NT2/D1 (cell line): ENCODE measurements at regions not wholly inside any gene's neighbourhood (a gene's known extent, or its start where the extent isn't known, plus 50 kb on each side); places are given as distances from the start of the nearest gene placed in this dataset.

Source experiments
- DNase-seq: peaks from one replicate; pipeline ENCODE4 v3.0.0-alpha.2; 2011; ENCODE audit warnings: low read depth, low spot score
- H3K27me3 ChIP-seq: 2 replicates; pipeline ENCODE4 v1.6.0; 2011; ENCODE audit warnings: mild to moderate bottlenecking; ENCODE audit not compliant: insufficient read length, insufficient read depth
- H3K36me3 ChIP-seq: 2 replicates; pipeline ENCODE4 v1.6.1; 2011; ENCODE audit warnings: mild to moderate bottlenecking, low read length, mixed read lengths; ENCODE audit not compliant: insufficient read depth, insufficient read length
- H3K4me1 ChIP-seq: 2 replicates; pipeline ENCODE4 v1.5.1; 2011; ENCODE audit not compliant: insufficient read depth, insufficient read length
- H3K4me3 ChIP-seq: 2 replicates; pipeline ENCODE4 v1.5.1; 2011; ENCODE audit warnings: low read depth; ENCODE audit not compliant: insufficient read length
- H3K9ac ChIP-seq: 2 replicates; pipeline ENCODE4 v1.6.0; 2011; ENCODE audit warnings: low read depth; ENCODE audit not compliant: insufficient read length
- H3K9me3 ChIP-seq: 2 replicates; pipeline ENCODE4 v1.5.1; 2011; ENCODE audit warnings: mild to moderate bottlenecking, low read length; ENCODE audit not compliant: insufficient read depth
- SUZ12 ChIP-seq: IDR thresholded peaks from 2 replicates; pipeline ENCODE4 v1.6.1; 2011; ENCODE audit not compliant: insufficient read length, insufficient read depth; ENCODE audit errors: extremely low read depth
- YY1 ChIP-seq: IDR thresholded peaks from 2 replicates; pipeline ENCODE4 v1.6.1; 2011; ENCODE audit not compliant: insufficient read length, insufficient read depth
- ZNF274 ChIP-seq: IDR thresholded peaks from 2 replicates; pipeline ENCODE4 v1.6.1; 2011; ENCODE audit warnings: mild to moderate bottlenecking, low read depth, low read length

DNA sequence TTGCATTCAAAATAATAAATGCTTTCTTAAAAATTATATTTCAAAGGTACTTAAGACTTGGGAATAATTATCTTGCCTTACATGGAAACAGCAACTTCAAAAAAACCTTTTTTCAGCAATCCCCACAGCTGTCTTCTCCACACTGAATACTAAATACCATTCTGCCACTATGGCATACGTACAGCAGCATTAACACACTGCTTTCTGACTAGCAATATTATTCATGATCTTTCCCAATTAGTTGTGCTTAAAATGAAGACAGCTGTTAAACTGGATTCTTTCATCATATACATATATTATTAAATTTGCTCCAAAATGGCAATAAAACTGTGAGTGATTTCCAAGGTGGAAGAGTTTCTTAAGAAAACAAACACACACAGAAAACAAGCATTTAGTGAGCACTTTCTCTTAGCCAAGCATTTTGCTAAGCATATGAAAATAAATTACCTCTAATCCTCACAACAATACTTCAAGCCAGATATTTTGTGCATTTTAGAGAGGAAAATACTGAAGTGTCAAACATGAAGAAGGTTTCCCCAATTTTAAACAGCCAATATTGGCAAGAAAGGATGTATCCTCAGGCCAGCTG is 609.5 kb downstream of the SLITRK1 start:
- no peaks in the 10 kb centered on the region for H3K36me3 ChIP-seq
- no peaks in the 10 kb centered on the region for H3K9me3 ChIP-seq
- TF ChIP-seq YY1 (no peak), SUZ12 (no peak), ZNF274 (no peak)
- H3K27me3 ChIP-seq, result no peaks in the 10 kb centered on the region
- no peak overlapping the region for H3K4me3 ChIP-seq
- H3K9ac ChIP-seq, result no peak overlapping the region
- H3K4me1 ChIP-seq, result no peaks in the 10 kb centered on the region
- DNase-seq, result no peak

DNA sequence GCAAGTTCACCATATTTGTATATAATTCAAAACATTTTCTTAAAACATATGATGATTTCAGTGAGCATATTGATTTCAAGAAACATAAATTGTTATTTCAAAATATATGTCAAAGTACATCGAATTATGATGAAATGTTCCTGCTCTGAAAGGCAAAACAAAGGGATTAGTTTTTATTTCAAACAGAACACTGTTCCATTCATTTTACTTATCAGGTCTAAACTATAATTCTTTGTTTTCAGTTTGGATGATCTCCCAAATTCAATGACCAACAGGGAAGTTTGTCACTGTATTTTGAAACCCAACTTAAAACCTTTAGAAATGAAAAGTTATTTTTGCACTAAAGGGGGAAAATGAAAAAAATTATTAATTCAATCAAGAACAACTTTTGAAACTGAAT is 610.2 kb downstream of the SLITRK1 start:
- no peak for DNase-seq
- TF ChIP-seq ZNF274 (no peak), SUZ12 (no peak), YY1 (no peak)
- no peaks in the 10 kb centered on the region for H3K27me3 ChIP-seq

DNA sequence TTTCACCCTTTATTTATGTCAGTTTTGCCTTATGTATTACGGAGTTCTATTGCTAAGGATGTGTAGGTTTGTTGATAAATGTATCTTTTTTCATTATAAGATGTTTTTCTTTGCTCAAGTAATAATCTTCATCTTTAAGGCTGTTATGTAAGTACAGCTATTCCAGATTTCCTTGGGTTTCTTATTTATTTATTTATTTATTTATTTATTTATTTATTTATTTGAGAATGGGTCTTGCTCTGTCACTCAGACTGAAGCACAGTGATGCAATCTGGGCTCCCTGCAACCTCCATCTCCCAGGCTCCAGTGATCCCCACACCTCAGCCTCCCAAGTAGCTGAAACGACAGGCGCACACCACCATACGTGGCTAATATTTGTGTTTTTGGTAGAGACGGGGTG is 617.0 kb downstream of the SLITRK1 start:
- no peak for TF ChIP-seq SUZ12
- TF ChIP-seq ZNF274, result no peak
- no peak for TF ChIP-seq YY1
- H3K9me3 ChIP-seq, result no peaks in the 10 kb centered on the region
- no peaks in the 10 kb centered on the region for H3K36me3 ChIP-seq
- DNase-seq, result no peak
- no peaks in the 10 kb centered on the region for H3K27me3 ChIP-seq
- no peaks in the 10 kb centered on the region for H3K4me1 ChIP-seq
- H3K9ac ChIP-seq, result no peak overlapping the region
- H3K4me3 ChIP-seq, result no peak overlapping the region

More for the DNA sequence above, 610.2 kb downstream of the SLITRK1 start:
- Histone ChIP-seq H3K4me1 (no peaks in the 10 kb centered on the region), H3K36me3 (no peaks in the 10 kb centered on the region), H3K9me3 (no peaks in the 10 kb centered on the region), H3K4me3 (no peak overlapping the region), H3K9ac (no peak overlapping the region)

DNA sequence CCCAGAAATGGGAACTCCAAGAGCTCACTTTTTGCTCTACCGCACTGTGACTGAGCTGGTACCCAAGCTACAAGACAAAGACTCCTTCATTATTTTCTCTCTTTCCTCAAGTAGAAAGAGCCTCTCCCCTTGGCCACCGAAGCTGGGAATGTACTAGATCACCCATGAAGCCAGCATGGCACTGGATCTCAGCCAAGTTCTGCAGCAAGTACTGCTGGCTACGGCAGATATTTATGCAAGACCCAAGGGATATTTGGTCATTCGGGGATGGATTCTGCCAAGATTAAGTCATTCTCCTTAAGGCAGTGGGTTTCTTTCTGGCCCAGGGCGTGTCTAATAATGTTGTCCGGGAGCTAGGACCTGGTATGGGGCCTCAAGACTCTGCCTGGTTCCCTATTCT is 633.5 kb downstream of the SLITRK1 start:
- TF ChIP-seq YY1 (no peak), ZNF274 (no peak), SUZ12 (no peak)
- H3K4me3 ChIP-seq, result no peak overlapping the region
- H3K9ac ChIP-seq, result no peak overlapping the region
- no peaks in the 10 kb centered on the region for H3K27me3 ChIP-seq
- H3K4me1 ChIP-seq, result no peaks in the 10 kb centered on the region
- H3K36me3 ChIP-seq, result no peaks in the 10 kb centered on the region
- H3K9me3 ChIP-seq, result no peaks in the 10 kb centered on the region
- no peak for DNase-seq

DNA sequence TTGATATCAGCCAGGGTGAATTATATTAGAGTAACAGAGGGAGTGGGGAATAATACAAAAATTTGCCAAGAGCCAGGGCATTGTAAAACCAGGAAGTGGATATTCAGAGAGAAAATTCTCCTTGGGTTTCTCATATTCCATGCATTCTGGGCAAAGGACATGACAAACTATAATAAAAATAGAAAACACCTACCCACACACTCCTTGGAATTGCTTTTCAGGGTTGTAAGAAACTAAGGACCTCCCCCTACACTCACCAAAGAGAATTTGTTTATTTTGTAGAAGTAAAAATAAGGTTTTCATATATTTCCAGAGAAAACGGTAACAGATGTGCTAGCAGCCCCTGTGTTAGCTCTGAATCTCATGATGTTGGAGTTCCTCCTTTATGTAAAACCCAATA is 649.6 kb downstream of the SLITRK1 start:
- no peak for DNase-seq
- Histone ChIP-seq H3K4me1 (no peaks in the 10 kb centered on the region), H3K9me3 (no peaks in the 10 kb centered on the region), H3K9ac (no peak overlapping the region), H3K27me3 (no peaks in the 10 kb centered on the region), H3K4me3 (no peak overlapping the region), H3K36me3 (no peaks in the 10 kb centered on the region)
- TF ChIP-seq YY1 (no peak), ZNF274 (no peak), SUZ12 (no peak)

DNA sequence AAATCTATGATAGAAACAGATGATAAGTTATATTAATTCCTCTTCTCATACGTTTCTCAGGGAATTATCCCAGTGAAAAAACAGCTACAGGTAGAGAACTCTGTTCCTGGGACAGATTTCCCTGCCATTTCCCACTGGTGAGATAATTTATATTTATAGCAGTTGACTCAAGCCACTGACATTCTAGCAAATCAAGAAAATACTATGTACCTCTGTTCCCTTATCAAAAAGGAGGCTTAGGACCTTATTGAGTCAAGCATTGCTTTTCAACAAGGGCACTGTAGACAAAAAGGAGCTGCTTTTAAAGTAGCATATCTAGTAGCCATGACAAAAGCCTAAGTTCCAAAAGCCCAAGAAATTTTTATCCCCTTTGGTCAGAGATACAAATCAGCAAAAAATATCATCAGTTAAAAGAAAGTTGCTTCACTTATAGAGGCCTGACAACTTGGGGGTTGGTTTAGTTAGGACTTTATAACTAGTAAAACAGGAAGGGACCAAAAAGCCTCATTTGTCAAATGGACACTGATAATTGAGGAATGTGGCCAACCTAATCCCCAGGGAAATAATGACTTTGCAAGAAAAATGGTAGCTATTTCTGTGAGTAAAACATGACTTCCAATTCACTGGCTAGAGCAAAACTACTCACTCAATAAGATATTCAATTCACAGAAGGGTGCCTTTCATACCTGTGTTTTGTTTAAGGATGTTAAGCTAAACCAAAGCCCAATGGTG is 652.5 kb downstream of the SLITRK1 start:
- H3K36me3 ChIP-seq, result no peaks in the 10 kb centered on the region
- no peaks in the 10 kb centered on the region for H3K9me3 ChIP-seq
- H3K9ac ChIP-seq, result no peak overlapping the region
- no peak overlapping the region for H3K4me3 ChIP-seq
- TF ChIP-seq SUZ12, result no peak
- no peak for TF ChIP-seq ZNF274
- TF ChIP-seq YY1, result no peak
- DNase-seq, result no peak
- no peaks in the 10 kb centered on the region for H3K4me1 ChIP-seq
- no peaks in the 10 kb centered on the region for H3K27me3 ChIP-seq

DNA sequence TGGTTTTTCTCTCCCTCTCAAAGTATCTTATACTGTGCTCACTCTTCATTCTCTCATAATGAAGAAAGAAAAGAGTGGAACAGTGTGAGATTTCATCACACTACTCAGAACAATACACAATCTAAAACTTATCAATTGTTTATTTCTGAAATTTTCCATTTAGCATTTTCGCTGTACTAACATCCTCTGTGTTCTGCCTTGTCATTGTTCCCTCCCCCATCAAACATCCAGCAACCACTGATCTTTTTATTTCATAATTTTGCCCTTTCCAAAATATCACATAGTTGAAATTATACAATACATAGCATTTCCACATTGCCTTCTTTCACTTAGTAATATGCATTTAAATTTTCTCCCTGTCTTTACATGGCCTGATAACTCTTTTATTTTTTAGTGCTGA is 658.7 kb downstream of the SLITRK1 start:
- no peaks in the 10 kb centered on the region for H3K9me3 ChIP-seq
- TF ChIP-seq YY1 (no peak), SUZ12 (no peak), ZNF274 (no peak)
- H3K4me1 ChIP-seq, result no peaks in the 10 kb centered on the region
- no peaks in the 10 kb centered on the region for H3K36me3 ChIP-seq
- DNase-seq, result no peak
- no peak overlapping the region for H3K9ac ChIP-seq
- H3K4me3 ChIP-seq, result no peak overlapping the region
- no peaks in the 10 kb centered on the region for H3K27me3 ChIP-seq
